Activated B cell treated with CpG ODN at 0.5 μM for 24 hours (primary cell): ENCODE measurements at regions not wholly inside any gene's neighbourhood (a gene's known extent, or its start where the extent isn't known, plus 50 kb on each side); places are given as distances from the start of the nearest gene placed in this dataset.

Source experiments
- ATAC-seq: fragments of 200-7000 bp; cut with Tn5 transposase; one replicate; pipeline ENCODE4 v1.10.0; 2021; ENCODE audit warnings: low read depth, mild to moderate bottlenecking, moderate library complexity
- CTCF ChIA-PET: fragments of 350-600 bp; sonication (Branson Sonifier 250); formaldehyde crosslinking; loops from one replicate; lab custom pipeline; 2021; ENCODE audit warnings: antibody characterized with exemption; lab: Charles Lee
- POLR2A ChIA-PET: fragments of 350-600 bp; sonication (Branson Sonifier 250); formaldehyde crosslinking; loops from one replicate; lab custom pipeline; 2021; ENCODE audit warnings: antibody characterized with exemption; lab: Charles Lee
- DNase-seq: peaks from one replicate; pipeline ENCODE4 v3.0.0; 2022
- H3K27ac Mint-ChIP-seq: one replicate; pipeline ENCODE4 v1.8.0; 2020; ENCODE audit warnings: mixed read lengths
- H3K27me3 Mint-ChIP-seq: one replicate; pipeline ENCODE4 v1.8.0; 2021; ENCODE audit warnings: mixed read lengths
- H3K36me3 Mint-ChIP-seq: one replicate; pipeline ENCODE4 v1.8.0; 2021; ENCODE audit warnings: low read depth, mixed read lengths
- H3K4me1 Mint-ChIP-seq: one replicate; pipeline ENCODE4 v1.8.0; 2021; ENCODE audit warnings: mixed read lengths
- H3K4me3 Mint-ChIP-seq: one replicate; pipeline ENCODE4 v1.8.0; 2020; ENCODE audit warnings: mild to moderate bottlenecking, mixed read lengths
- H3K9me3 Mint-ChIP-seq: one replicate; pipeline ENCODE4 v1.8.0; 2020; ENCODE audit warnings: mixed read lengths
- intact Hi-C: fragments of 100-400 bp; cut with micrococcal nuclease; formaldehyde crosslinking; loops from one replicate; pipeline ENCODE4 v1.15.1; 2024
- TF ChIP-seq, protein P1 (sequence below): fragments of 200-600 bp; IDR thresholded peaks from one replicate; pipeline ENCODE4 v1.8.0; 2022; ENCODE audit warnings: antibody characterized with exemption, mild to moderate bottlenecking

DNA sequence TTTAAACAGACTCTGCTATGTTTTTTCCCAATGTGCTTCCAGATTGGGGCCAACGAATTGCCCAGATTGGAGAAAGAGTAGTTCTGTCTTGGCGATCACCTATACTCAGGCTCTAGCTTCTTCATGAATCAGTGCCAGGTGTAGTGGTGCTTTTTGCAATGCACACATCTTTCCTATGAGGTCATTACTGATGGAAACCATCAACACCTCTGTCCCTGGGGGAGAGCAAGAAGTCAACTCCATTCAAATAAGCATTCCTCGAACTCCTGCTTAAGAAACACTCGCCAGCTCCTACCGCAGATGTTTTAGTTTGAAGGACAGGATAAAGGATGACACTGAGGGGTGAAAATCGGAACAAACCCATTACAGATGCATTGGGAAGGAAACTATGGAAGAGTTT is 156.5 kb upstream of the DKK2 start:
- intact Hi-C loops = no loop called here
- no peaks in the 10 kb centered on the region for H3K36me3 Mint-ChIP-seq
- CTCF ChIA-PET = no interaction called here

DNA sequence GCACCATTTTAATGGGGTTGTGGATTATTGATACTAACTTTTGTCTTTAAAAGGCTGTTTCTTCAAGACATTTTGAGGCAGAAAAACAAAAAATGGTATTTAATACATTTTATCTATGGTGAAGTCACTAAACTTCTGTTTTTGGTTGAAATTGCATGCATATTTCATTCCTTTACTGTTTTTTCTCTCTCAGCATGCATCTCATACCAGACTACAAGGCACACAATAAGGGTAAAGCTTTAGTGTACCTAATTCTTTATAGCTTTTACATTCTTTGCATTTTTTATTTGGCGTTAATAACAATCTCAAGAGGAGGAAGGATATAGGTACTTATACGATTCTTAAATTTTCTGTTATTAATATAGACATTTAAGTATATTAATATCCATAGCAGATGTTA is 151.0 kb upstream of the DKK2 start:
- no peak for ATAC-seq
- intact Hi-C loops = loop anchor here (10.0 kb wide), 1 partner anchor 922 kb away; no protein-coding TSS in a partner anchor
- ChIA-PET CTCF (no interaction called here), POLR2A (no interaction called here)
- Mint-ChIP-seq H3K27ac (no peak overlapping the region), H3K4me3 (no peak overlapping the region), H3K27me3 (no peaks in the 10 kb centered on the region), H3K4me1 (no peaks in the 10 kb centered on the region), H3K9me3 (no peaks in the 10 kb centered on the region), H3K36me3 (no peaks in the 10 kb centered on the region)
- TF ChIP-seq, protein P1, sequence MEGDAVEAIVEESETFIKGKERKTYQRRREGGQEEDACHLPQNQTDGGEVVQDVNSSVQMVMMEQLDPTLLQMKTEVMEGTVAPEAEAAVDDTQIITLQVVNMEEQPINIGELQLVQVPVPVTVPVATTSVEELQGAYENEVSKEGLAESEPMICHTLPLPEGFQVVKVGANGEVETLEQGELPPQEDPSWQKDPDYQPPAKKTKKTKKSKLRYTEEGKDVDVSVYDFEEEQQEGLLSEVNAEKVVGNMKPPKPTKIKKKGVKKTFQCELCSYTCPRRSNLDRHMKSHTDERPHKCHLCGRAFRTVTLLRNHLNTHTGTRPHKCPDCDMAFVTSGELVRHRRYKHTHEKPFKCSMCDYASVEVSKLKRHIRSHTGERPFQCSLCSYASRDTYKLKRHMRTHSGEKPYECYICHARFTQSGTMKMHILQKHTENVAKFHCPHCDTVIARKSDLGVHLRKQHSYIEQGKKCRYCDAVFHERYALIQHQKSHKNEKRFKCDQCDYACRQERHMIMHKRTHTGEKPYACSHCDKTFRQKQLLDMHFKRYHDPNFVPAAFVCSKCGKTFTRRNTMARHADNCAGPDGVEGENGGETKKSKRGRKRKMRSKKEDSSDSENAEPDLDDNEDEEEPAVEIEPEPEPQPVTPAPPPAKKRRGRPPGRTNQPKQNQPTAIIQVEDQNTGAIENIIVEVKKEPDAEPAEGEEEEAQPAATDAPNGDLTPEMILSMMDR = no peak
- no peak for DNase-seq

More for the DNA sequence above, 156.5 kb upstream of the DKK2 start:
- ATAC-seq (no peak), DNase-seq (no peak)
- H3K9me3 Mint-ChIP-seq = no peaks in the 10 kb centered on the region
- no peaks in the 10 kb centered on the region for H3K27me3 Mint-ChIP-seq
- POLR2A ChIA-PET = no interaction called here
- no peaks in the 10 kb centered on the region for H3K4me1 Mint-ChIP-seq
- no peak overlapping the region for H3K27ac Mint-ChIP-seq
- TF ChIP-seq, protein P1 = no peak
- no peak overlapping the region for H3K4me3 Mint-ChIP-seq

DNA sequence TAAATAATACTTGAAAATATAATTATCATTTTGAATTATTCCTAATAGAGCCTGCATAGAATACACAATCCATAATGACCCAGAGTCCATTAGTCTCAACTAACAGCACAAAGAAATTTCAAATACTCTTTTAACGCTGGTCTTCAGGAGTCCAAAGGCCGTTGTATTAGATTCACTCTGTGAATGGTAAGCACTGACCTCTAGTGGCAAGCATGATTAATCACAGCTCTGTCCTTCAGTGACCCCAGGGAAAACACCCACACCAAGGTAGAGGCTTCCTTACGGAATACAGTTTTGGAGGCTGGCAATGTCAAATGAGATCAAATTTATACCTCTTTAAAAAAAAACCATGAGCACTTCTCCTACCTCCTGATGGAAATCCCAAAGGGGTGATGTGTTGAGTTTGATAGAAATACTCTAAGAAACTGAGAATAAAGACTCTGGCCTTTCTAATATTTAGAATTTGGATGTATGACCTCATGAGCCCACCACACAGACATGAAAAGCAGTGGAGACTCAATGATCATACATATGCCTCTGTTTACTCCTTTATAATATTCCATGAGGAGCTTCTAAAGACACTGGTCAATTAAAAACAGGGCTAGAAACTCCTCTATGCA is 147.2 kb upstream of the DKK2 start:
- Mint-ChIP-seq H3K36me3 (no peaks in the 10 kb centered on the region), H3K4me3 (no peak overlapping the region), H3K27me3 (peaks cover 3% of the 10 kb centered on the region), H3K27ac (no peak overlapping the region), H3K4me1 (no peaks in the 10 kb centered on the region), H3K9me3 (no peaks in the 10 kb centered on the region)
- CTCF ChIA-PET = interaction anchor here (0.9 to 1.3 kb wide), 2 partner anchors 24 to 554 kb away, joined by 3 to 5 read pairs; no protein-coding TSS in a partner anchor
- TF ChIP-seq, protein P1 = no peak
- intact Hi-C loops = loop anchor here (2.0 to 10.0 kb wide), 2 partner anchors 554 to 918 kb away; no protein-coding TSS in a partner anchor
- ATAC-seq = peak; percentile 65
- DNase-seq = no peak
- POLR2A ChIA-PET = no interaction called here

DNA sequence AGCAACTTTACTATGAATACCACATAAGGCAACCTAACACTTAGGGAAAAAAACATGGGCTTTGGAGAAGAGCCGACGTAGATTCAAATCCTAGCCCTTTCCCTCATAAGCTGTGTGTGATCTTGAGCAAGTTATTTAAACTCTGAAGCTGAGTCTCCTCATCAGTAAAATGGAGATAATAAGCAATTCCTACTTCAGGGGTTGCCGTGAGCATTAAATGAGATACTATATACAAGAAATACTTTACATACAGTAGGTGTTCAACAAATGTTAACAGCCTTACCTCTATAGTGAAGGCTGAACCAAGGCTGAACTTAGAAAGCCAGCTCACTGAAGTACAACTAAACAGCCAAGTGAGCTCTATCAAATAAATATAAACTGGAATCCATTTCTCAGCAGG is 146.2 kb upstream of the DKK2 start:
- CTCF ChIA-PET = interaction anchor here (0.9 to 1.3 kb wide), 2 partner anchors 24 to 555 kb away, joined by 3 to 5 read pairs; no protein-coding TSS in a partner anchor
- intact Hi-C loops = loop anchor here (2.0 to 10.0 kb wide), 2 partner anchors 554 to 918 kb away; no protein-coding TSS in a partner anchor
- TF ChIP-seq, protein P1 = no peak
- no peak for DNase-seq
- H3K9me3 Mint-ChIP-seq = no peaks in the 10 kb centered on the region
- no peak overlapping the region for H3K4me3 Mint-ChIP-seq
- POLR2A ChIA-PET = no interaction called here
- no peak overlapping the region for H3K27ac Mint-ChIP-seq
- no peaks in the 10 kb centered on the region for H3K4me1 Mint-ChIP-seq
- H3K36me3 Mint-ChIP-seq = no peaks in the 10 kb centered on the region
- H3K27me3 Mint-ChIP-seq = peaks cover 3% of the 10 kb centered on the region
- no peak for ATAC-seq

DNA sequence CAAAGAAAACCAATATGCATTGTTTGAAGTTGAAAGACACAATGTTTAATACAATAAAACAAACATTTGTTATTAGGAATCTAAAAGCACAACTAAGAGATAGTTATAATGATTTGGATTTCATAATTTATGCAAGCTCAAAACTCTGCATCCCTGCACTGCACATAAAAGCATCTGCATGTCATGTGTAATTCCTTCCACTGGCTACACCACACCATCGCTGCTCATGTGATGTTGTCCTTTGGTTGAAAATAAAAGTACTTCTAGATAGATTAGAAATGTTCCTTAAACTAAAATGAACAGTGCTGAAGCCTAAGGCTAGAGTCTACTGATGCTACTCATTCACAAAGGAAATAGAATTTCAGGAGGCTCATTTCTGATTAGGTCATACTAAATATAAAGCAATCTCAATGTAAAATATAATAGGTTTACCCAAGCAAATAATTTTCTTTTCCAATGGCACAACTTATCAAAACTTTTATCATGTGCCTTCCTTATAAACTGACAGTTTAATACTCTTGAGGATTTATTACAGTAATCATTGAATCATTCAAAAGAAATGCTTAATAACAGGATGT is 130.8 kb upstream of the DKK2 start:
- ChIA-PET CTCF (no interaction called here), POLR2A (no interaction called here)
- Mint-ChIP-seq H3K27me3 (no peaks in the 10 kb centered on the region), H3K4me3 (no peak overlapping the region), H3K27ac (no peak overlapping the region), H3K4me1 (no peaks in the 10 kb centered on the region), H3K9me3 (peaks cover 8% of the 10 kb centered on the region), H3K36me3 (no peaks in the 10 kb centered on the region)
- ATAC-seq (no peak), DNase-seq (no peak)
- intact Hi-C loops = no loop called here
- TF ChIP-seq, protein P1 = no peak
